GM21576 (cell line): ENCODE measurements at regions not wholly inside any gene's neighbourhood (a gene's known extent, or its start where the extent isn't known, plus 50 kb on each side); places are given as distances from the start of the nearest gene placed in this dataset.
"Not testable (repeated sequence)": the region's sequence is repeated elsewhere in the genome, so short reads cannot be mapped to it uniquely, and the experiment has no call there.

Source experiments
- ATAC-seq: cut with Tn5 transposase; IDR thresholded peaks from one replicate; pipeline ENCODE4 v1.9.1; 2021; ENCODE audit warnings: mild to moderate bottlenecking, moderate library complexity; ENCODE audit not compliant: unreplicated experiment

GRCh38 chr1:143784239-143784882, 187.4 kb downstream of the FAM72C start:
- ATAC-seq = not testable (repeated sequence)

- not testable (repeated sequence) for ATAC-seq
These were observed 193.6 kb downstream of the FAM72C start for GRCh38 chr1:143778178-143778577.

GRCh38 chr1:143764831-143765230, 207.0 kb downstream of the FAM72C start:
- not testable (repeated sequence) for ATAC-seq

GRCh38 chr1:143760366-143760765, 211.4 kb downstream of the FAM72C start:
- ATAC-seq = not testable (repeated sequence)

GRCh38 chr1:143755961-143756360, 215.8 kb downstream of the FAM72C start:
- not testable (repeated sequence) for ATAC-seq

DNA sequence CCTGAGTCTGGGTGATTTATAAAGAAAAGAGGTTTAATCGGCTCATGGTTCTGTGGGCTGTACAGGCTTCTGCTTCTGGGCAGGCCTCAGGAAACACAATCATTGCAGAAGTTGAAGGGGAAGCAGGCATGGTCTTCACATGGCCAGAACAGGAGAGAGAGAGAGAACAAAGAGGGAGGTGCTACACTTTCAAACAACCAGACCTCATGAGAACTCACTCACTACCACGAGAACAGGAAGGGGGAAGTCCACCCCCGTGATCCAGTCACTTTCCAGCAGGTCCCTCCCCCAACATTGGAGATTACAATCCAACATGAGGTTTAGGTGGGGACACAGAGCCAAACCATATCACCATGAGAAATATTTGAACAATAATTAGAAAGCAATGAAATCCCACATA, 222.9 kb downstream of the FAM72C start:
- ATAC-seq = no peak

- no peak for ATAC-seq
These were observed 235.2 kb downstream of the FAM72C start for GRCh38 chr1:143736562-143736961.

DNA sequence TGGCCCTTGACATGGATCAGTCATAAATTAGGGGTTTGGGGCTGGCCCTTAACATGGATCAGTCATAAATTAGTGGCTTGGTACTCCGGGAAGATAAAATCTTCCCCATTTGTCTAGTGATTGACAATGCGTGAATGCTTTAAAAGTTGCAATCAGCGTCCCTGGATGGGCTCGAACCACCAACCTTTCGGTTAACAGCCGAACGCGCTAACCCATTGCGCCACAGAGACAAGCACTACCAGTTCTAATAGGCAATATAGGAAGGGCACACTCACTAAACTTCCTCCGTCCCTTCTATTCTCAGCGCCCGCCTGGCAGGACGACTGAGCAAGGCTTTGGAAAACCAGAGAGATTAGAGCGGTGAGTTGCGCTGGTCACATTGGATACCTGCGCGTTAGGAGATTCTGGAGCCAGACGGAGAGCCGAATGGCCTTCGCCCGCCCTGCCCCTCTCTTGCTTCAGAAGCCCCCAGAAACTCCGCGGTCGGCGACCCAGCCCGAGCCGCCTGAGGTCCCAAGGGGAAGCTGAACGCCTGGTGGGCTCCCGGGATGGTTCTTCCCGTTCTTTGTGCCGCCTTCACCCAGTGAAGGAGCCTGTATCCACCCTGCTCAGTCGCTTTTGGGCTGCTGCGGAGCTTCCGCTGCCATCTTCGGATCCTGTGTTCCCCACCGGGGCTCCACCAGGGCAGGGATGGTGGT, 235.9 kb downstream of the FAM72C start:
- ATAC-seq = no peak

DNA sequence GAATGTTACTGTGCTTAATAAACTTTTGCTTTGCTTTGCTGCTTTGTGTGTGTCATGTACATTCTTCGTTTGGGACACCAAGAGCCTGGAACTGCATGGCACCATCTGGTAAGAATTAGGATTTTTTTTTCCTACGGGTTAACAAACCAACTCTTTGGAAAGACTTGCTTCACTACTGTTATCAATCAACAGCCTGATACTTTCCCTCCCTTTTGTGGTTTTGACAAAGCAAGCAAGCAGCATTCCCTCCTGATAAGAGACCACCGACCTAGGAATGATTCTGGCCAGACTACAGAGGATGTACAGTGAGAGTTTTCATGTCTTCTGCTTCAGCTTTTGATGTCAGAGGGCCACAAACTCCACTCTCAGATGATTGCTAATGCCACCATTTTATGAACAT, 237.5 kb downstream of the FAM72C start:
- not testable (repeated sequence) for ATAC-seq

DNA sequence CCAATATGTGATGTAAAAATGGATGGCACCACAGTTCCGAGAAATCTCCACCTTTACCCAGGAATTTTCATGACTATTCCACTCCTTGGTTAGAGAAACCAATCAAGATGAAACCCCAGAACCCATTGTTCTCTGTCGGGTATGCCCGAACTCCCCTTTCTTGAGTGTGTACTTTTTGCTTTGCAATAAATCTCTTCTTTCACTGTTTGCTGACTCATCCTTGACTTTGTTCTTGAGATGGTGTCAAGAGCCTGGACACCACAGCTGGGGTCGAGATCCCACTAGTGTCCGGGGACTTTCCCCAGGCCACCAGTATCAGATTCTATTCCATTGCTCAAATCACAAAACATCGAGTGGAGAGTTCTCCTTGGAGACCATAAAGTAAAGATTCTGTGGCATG, 240.9 kb downstream of the FAM72C start:
- ATAC-seq = not testable (repeated sequence)

DNA sequence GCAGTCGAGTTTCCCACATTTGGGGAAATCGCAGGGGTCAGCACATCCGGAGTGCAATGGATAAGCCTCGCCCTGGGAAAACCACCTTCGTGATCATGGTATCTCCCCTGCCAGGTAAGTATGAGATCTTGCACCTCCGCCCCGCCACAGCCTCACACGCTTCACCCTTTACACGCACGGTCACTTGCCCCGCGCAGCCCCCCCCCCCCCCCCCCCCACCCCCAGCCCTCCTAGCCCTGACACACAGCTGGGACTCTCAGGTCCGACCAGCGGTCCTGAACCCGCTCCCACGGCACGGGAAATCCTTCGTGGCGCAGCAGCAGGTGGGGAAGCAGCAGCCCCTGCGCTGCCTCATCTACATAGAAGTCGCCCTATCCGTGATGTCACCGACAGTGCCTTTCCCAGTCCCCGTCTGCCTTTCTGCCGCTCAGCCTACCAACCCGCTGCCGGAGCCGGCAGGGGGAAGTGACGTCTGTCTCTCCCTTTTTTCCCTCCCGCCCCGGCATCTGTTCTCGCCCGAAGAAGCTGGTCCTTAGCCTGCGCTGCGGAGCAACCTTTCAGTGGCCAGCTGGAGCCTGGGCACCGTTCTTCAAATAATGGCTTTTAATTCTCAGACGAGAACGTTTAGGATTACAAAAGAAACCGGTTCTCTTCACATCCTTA, 242.2 kb downstream of the FAM72C start:
- peak; percentile 50 for ATAC-seq

GRCh38 chr1:143728802-143729448, 242.9 kb downstream of the FAM72C start:
- peak; percentile 89 for ATAC-seq

GRCh38 chr1:143727263-143727662, 244.5 kb downstream of the FAM72C start:
- no peak for ATAC-seq

GRCh38 chr1:143721024-143721373, 250.8 kb downstream of the FAM72C start:
- no peak for ATAC-seq

DNA sequence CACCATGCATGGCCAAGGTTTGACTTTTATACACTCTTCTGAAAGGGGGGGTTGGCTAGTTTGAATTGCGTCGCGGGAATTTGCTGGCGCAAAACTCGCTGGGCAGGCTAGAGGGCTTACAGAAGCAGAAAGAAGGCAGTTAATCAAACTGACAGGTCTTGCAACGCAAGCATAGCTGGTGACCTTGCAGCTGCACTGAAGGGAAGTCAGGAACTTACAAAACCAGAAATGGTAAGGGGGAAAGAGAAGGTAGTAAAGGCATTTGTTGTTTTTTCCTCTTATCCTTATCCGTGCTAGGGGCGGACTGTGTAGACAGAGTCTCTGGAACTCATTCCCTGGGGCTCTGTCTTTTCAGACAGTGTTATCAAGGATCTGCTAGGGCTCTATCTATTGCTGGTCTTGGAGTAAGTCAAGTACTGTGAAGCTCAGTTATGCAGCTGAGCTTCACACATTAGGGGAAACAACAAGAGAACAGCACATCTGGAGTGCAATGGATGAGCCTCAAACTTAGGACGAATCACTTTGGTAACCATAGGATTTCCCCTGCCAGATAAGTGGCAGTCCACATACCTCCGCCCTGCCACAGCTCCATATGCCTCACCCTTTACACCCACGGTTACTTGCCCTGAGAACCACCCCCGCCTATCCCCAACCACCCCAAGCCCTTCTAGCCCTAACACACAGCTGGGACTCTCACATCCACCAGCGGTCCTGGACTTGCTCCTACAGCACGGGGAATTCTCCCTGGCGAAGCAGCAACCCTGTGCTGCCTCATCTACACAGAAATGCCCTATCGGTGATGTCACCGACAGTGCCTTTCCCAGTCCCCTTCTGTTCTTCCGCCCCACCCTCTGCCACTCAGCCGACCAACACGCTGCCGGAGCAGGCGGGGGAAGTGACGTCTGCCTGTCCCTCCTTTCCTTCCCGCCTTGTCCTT, 251.4 kb downstream of the FAM72C start:
- ATAC-seq = no peak

DNA sequence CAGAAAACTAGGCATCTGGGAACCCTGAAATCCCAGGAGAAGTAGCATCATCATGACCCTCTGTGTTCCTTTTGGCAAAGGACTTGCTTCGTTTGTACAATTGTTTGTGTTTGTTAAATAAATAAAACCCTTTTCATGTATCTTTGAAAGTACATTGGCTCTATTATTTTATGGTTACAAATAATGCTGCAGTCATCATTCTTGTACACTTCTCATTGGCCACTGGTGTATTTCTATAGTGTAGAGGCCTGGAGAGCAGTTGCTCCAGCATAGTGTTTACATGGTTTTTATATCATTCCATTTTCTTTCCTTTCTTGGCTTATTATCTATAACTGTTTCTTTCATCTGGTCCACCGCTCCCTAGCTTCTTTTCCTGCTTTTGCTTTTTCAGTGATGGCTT, 253.3 kb downstream of the FAM72C start:
- no peak for ATAC-seq

DNA sequence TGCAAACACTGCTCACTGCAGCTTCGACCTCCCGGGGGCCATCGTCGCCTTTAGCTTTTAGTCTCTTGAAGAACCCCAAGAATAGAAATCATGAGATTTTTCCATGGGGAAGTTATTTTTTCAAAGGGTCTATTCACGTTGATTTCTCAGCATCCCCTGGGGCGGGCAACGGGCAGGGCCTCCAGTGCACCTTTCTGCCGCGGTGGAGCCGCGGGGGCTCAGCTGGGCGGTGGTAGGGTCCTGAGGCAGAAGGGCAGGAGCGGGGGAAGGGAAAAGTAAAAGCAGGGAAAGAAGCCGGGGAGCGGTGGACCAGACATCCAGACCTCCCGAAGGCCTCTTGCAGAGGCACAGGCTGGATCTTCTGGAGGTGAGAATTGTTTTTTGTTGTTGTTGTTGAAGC, 253.8 kb downstream of the FAM72C start:
- no peak for ATAC-seq

GRCh38 chr1:143717434-143717833, 254.4 kb downstream of the FAM72C start:
- ATAC-seq = no peak

DNA sequence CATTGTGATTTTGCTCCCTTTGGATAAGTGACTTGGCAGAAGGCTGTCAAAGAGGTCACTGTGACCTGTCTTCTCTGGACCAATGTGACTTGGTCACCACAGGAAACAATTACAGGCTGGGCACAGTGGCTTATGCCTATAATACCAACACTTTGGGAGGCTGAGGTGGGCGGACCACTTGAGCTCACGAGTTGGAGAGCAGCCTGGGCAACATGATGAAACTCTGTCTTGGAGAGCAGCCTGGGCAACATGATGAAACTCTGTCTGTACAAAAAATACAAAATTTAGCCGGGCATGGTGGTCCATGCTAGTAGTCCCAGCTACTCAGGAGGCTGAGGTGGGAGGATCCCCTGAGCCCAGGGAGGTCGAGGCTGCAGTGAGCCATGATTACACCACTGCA, 256.9 kb downstream of the FAM72C start:
- ATAC-seq = not testable (repeated sequence)

- ATAC-seq = not testable (repeated sequence)
These were observed 262.1 kb downstream of the FAM72C start for GRCh38 chr1:143709606-143710259.
